ENCODE measurements at regions not wholly inside any gene's neighbourhood (a gene's known extent, or its start where the extent isn't known, plus 50 kb on each side); places are given as distances from the start of the nearest gene placed in this dataset.

- Histone ChIP-seq H3K4me1 (ENCODE audit: insufficient read depth, low read length) (no peaks in the 10 kb centered on the region), H3K9me3 (ENCODE audit: control insufficient read depth, insufficient read depth, low read length) (no peaks in the 10 kb centered on the region), H3K9ac (ENCODE audit: low read depth, low read length) (no peak overlapping the region), H3K36me3 (ENCODE audit: insufficient read depth, low read length) (no peaks in the 10 kb centered on the region)
Measured at GRCh38 chr11:130774703-130775102, 141.6 kb downstream of the SNX19 start.

- Histone ChIP-seq H3K9ac (ENCODE audit: low read depth, low read length) (no peak overlapping the region), H3K36me3 (ENCODE audit: insufficient read depth, low read length) (no peaks in the 10 kb centered on the region), H3K9me3 (ENCODE audit: control insufficient read depth, insufficient read depth, low read length) (no peaks in the 10 kb centered on the region), H3K4me1 (ENCODE audit: insufficient read depth, low read length) (no peaks in the 10 kb centered on the region)
Measured at GRCh38 chr11:130775306-130776060, 140.8 kb downstream of the SNX19 start.

- H3K9me3 ChIP-seq (ENCODE audit: control insufficient read depth, insufficient read depth, low read length), result no peaks in the 10 kb centered on the region
- H3K9ac ChIP-seq (ENCODE audit: low read depth, low read length), result no peak overlapping the region
- H3K36me3 ChIP-seq (ENCODE audit: insufficient read depth, low read length), result no peaks in the 10 kb centered on the region
- no peaks in the 10 kb centered on the region for H3K4me1 ChIP-seq (ENCODE audit: insufficient read depth, low read length)
Measured at GRCh38 chr11:130776061-130776419, 140.2 kb downstream of the SNX19 start.

GRCh38 chr11:130778026-130778425 lies 138.3 kb downstream of the SNX19 start:
- Histone ChIP-seq H3K9me3 (ENCODE audit: control insufficient read depth, insufficient read depth, low read length) (no peaks in the 10 kb centered on the region), H3K9ac (ENCODE audit: low read depth, low read length) (no peak overlapping the region), H3K36me3 (ENCODE audit: insufficient read depth, low read length) (no peaks in the 10 kb centered on the region), H3K4me1 (ENCODE audit: insufficient read depth, low read length) (peaks cover 13% of the 10 kb centered on the region)

GRCh38 chr11:130778705-130779104 lies 137.6 kb downstream of the SNX19 start:
- no peaks in the 10 kb centered on the region for H3K36me3 ChIP-seq (ENCODE audit: insufficient read depth, low read length)
- H3K9ac ChIP-seq (ENCODE audit: low read depth, low read length), result no peak overlapping the region
- no peaks in the 10 kb centered on the region for H3K9me3 ChIP-seq (ENCODE audit: control insufficient read depth, insufficient read depth, low read length)
- H3K4me1 ChIP-seq (ENCODE audit: insufficient read depth, low read length), result peaks cover 16% of the 10 kb centered on the region

- Histone ChIP-seq H3K9ac (ENCODE audit: low read depth, low read length) (no peak overlapping the region), H3K4me1 (ENCODE audit: insufficient read depth, low read length) (peaks cover 16% of the 10 kb centered on the region)
Measured at GRCh38 chr11:130779267-130779666, 137.0 kb downstream of the SNX19 start.

GRCh38 chr11:130779943-130780342 lies 136.3 kb downstream of the SNX19 start:
- no peak overlapping the region for H3K9ac ChIP-seq (ENCODE audit: low read depth, low read length)
- H3K4me1 ChIP-seq (ENCODE audit: insufficient read depth, low read length), result peaks cover 16% of the 10 kb centered on the region
- H3K9me3 ChIP-seq (ENCODE audit: control insufficient read depth, insufficient read depth, low read length), result no peaks in the 10 kb centered on the region; the same call in 1 of the 2 replicates
- no peaks in the 10 kb centered on the region for H3K36me3 ChIP-seq (ENCODE audit: insufficient read depth, low read length)

More at GRCh38 chr11:130779267-130779666, 137.0 kb downstream of the SNX19 start:
- H3K9me3 ChIP-seq (ENCODE audit: control insufficient read depth, insufficient read depth, low read length), result no peaks in the 10 kb centered on the region; the same call in 1 of the 2 replicates
- H3K36me3 ChIP-seq (ENCODE audit: insufficient read depth, low read length), result no peaks in the 10 kb centered on the region

GRCh38 chr11:130780437-130780836 lies 135.8 kb downstream of the SNX19 start:
- Histone ChIP-seq H3K9ac (ENCODE audit: low read depth, low read length) (no peak overlapping the region), H3K36me3 (ENCODE audit: insufficient read depth, low read length) (no peaks in the 10 kb centered on the region), H3K4me1 (ENCODE audit: insufficient read depth, low read length) (peaks cover 16% of the 10 kb centered on the region), H3K9me3 (ENCODE audit: control insufficient read depth, insufficient read depth, low read length) (no peaks in the 10 kb centered on the region; the same call in 1 of the 2 replicates)

GRCh38 chr11:130781931-130782330 lies 134.3 kb downstream of the SNX19 start:
- peaks cover 27% of the 10 kb centered on the region for H3K4me1 ChIP-seq (ENCODE audit: insufficient read depth, low read length)
- H3K9me3 ChIP-seq (ENCODE audit: control insufficient read depth, insufficient read depth, low read length), result no peaks in the 10 kb centered on the region; the same call in 1 of the 2 replicates
- H3K36me3 ChIP-seq (ENCODE audit: insufficient read depth, low read length), result no peaks in the 10 kb centered on the region
- no peak overlapping the region for H3K9ac ChIP-seq (ENCODE audit: low read depth, low read length)

- Histone ChIP-seq H3K9me3 (ENCODE audit: control insufficient read depth, insufficient read depth, low read length) (no peaks in the 10 kb centered on the region; the same call in 1 of the 2 replicates), H3K36me3 (ENCODE audit: insufficient read depth, low read length) (no peaks in the 10 kb centered on the region), H3K9ac (ENCODE audit: low read depth, low read length) (no peak overlapping the region; the same call in 1 of the 2 replicates), H3K4me1 (ENCODE audit: insufficient read depth, low read length) (peaks cover 27% of the 10 kb centered on the region)
Measured at GRCh38 chr11:130782361-130783222, 133.7 kb downstream of the SNX19 start.

- Histone ChIP-seq H3K36me3 (ENCODE audit: insufficient read depth, low read length) (no peaks in the 10 kb centered on the region), H3K9ac (ENCODE audit: low read depth, low read length) (no peak overlapping the region), H3K4me1 (ENCODE audit: insufficient read depth, low read length) (peaks cover 27% of the 10 kb centered on the region), H3K9me3 (ENCODE audit: control insufficient read depth, insufficient read depth, low read length) (no peaks in the 10 kb centered on the region; the same call in 1 of the 2 replicates)
Measured at GRCh38 chr11:130783323-130783722, 133.0 kb downstream of the SNX19 start.

GRCh38 chr11:130785380-130786116 lies 130.7 kb downstream of the SNX19 start:
- H3K36me3 ChIP-seq (ENCODE audit: insufficient read depth, low read length), result no peaks in the 10 kb centered on the region
- H3K9me3 ChIP-seq (ENCODE audit: control insufficient read depth, insufficient read depth, low read length), result no peaks in the 10 kb centered on the region; the same call in 1 of the 2 replicates
- H3K9ac ChIP-seq (ENCODE audit: low read depth, low read length), result no peak overlapping the region
- H3K4me1 ChIP-seq (ENCODE audit: insufficient read depth, low read length), result peaks cover 27% of the 10 kb centered on the region

GRCh38 chr11:130786586-130786985 lies 129.7 kb downstream of the SNX19 start:
- H3K4me1 ChIP-seq (ENCODE audit: insufficient read depth, low read length), result peaks cover 27% of the 10 kb centered on the region
- no peaks in the 10 kb centered on the region; the same call in 1 of the 2 replicates for H3K9me3 ChIP-seq (ENCODE audit: control insufficient read depth, insufficient read depth, low read length)
- no peak overlapping the region for H3K9ac ChIP-seq (ENCODE audit: low read depth, low read length)
- H3K36me3 ChIP-seq (ENCODE audit: insufficient read depth, low read length), result no peaks in the 10 kb centered on the region

- Histone ChIP-seq H3K9me3 (ENCODE audit: control insufficient read depth, insufficient read depth, low read length) (no peaks in the 10 kb centered on the region; the same call in 1 of the 2 replicates), H3K9ac (ENCODE audit: low read depth, low read length) (no peak overlapping the region), H3K36me3 (ENCODE audit: insufficient read depth, low read length) (no peaks in the 10 kb centered on the region), H3K4me1 (ENCODE audit: insufficient read depth, low read length) (peaks cover 23% of the 10 kb centered on the region)
Measured at GRCh38 chr11:130787092-130787616, 129.1 kb downstream of the SNX19 start.

Measured in ES-I3 (cell line).